Tibial artery (tissue), 4 donors: ENCODE measurements at regions not wholly inside any gene's neighbourhood (a gene's known extent, or its start where the extent isn't known, plus 50 kb on each side); places are given as distances from the start of the nearest gene placed in this dataset.

ENCODE experiments used
- DNase-seq, 2 donors: peaks; one replicate each; pipeline ENCODE4 v3.0.0-alpha.2; 2019
- H3K27ac ChIP-seq, 2 donors: fragments of 200-600 bp; sonication (generic) in 1 of 2; 1 replicate in 1 of 2; 2 replicates in 1 of 2; pipeline ENCODE4 v1.5.1; 2018 to 2019; ENCODE audit warnings: mild to moderate bottlenecking in 1 of 2
- H3K27me3 ChIP-seq, 2 donors: fragments of 200-600 bp; sonication (generic) in 1 of 2; one replicate each; pipeline versions ENCODE4 v1.5.1 to v1.6.0; 2016 to 2019
- H3K36me3 ChIP-seq, 3 donors: fragments of 200-600 bp; sonication (generic) in 2 of 3; one replicate each; pipeline ENCODE4 v1.5.1; 2016 to 2019; ENCODE audit warnings: mild to moderate bottlenecking in 2 of 3
- H3K4me1 ChIP-seq, 4 donors: fragments of 200-600 bp; sonication (generic) in 2 of 4; 1 replicate in 3 of 4; 2 replicates in 1 of 4; pipeline ENCODE4 v1.5.1; 2016 to 2019
- H3K4me3 ChIP-seq, 2 donors: fragments of 200-600 bp; sonication (generic) in 1 of 2; 1 replicate in 1 of 2; 2 replicates in 1 of 2; pipeline ENCODE4 v1.5.1; 2018 to 2019; ENCODE audit warnings: mild to moderate bottlenecking in 2 of 2
- H3K9me3 ChIP-seq, 3 donors: fragments of 200-600 bp; sonication (generic) in 1 of 3; one replicate each; pipeline ENCODE4 v1.5.1; 2016 to 2019
- intact Hi-C: fragments of 100-400 bp; cut with DNase I; formaldehyde crosslinking; loops from one replicate; pipeline ENCODE4 v1.15.0; 2023; ENCODE audit warnings: low total_unique reads
- TF ChIP-seq, protein P1 (sequence below), 2 experiments: fragments of 200-600 bp in 1 of 2; fragments of 450-650 bp in 1 of 2; IDR thresholded peaks; one replicate each; pipeline ENCODE4 v1.5.1; 2017 to 2019; ENCODE audit warnings: antibody characterized with exemption in 2 of 2, mild to moderate bottlenecking in 1 of 2, moderate library complexity in 1 of 2

DNA sequence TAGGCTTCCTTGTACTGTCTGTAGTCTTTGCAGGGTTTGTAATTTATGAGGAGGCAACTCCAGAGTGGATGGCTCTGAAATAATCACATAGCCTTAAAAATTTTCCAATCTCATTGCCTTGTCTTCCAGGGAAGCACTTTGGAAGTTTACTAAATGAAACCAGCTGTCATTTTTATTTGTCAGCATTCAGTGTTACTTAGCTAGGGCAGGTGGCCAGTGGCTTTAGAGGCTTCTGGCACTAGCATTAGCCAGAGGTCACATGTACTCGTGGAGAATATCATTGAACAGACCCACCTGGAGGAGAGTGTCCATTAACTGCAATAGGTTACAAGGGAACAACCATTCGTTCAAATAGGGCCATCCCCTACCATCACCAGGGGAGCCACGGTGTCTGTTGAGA, 160.3 kb upstream of the SLC28A3 start:
- DNase-seq: no peak
- H3K4me3 ChIP-seq: no peak overlapping the region
- no peaks in the 10 kb centered on the region for H3K4me1 ChIP-seq
- H3K36me3 ChIP-seq: no peaks in the 10 kb centered on the region
- H3K27me3 ChIP-seq: no peaks in the 10 kb centered on the region
- TF ChIP-seq, protein P1, sequence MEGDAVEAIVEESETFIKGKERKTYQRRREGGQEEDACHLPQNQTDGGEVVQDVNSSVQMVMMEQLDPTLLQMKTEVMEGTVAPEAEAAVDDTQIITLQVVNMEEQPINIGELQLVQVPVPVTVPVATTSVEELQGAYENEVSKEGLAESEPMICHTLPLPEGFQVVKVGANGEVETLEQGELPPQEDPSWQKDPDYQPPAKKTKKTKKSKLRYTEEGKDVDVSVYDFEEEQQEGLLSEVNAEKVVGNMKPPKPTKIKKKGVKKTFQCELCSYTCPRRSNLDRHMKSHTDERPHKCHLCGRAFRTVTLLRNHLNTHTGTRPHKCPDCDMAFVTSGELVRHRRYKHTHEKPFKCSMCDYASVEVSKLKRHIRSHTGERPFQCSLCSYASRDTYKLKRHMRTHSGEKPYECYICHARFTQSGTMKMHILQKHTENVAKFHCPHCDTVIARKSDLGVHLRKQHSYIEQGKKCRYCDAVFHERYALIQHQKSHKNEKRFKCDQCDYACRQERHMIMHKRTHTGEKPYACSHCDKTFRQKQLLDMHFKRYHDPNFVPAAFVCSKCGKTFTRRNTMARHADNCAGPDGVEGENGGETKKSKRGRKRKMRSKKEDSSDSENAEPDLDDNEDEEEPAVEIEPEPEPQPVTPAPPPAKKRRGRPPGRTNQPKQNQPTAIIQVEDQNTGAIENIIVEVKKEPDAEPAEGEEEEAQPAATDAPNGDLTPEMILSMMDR (IDR thresholded peaks at IDR 0.05): no peak
- intact Hi-C loops: no loop called here
- H3K9me3 ChIP-seq: no peaks in the 10 kb centered on the region
- no peak overlapping the region for H3K27ac ChIP-seq

DNA sequence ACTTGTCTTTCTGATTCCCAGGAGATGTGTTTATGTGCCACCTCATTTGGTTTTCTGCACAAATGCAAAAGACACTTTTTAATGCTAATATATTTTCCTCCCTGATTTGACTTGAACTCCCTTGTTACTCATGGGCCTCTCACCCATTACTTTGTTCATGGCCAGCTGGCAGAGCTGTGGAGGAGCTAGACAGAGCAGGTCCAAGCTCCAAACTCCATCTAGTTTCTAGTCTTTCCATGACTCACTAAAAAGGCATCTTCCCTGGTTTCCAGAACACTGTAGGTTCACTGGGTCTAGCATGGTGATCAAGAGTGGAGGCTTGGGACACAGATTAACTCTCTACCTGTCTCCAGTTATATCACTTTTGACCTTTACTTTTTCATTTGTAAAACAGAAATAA, 161.0 kb upstream of the SLC28A3 start:
- intact Hi-C loops: no loop called here

DNA sequence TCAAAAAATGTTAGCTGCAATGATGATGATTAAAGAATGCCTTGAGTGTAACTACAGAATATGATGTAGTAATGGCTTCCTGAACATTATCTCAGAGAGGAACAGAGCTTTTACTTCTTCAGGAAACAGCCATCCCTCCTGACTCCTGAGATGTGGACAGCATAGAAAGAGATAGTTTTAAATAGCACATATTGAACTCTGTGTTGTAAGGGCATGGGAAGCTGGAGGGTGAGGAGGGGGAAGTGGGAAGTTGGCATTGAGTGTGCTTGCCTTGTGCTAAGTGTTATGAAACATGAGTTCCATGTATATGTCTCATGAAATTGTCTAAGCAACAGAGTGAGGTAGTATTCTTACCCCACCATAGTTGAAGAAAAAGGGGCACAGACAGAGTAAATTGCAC, 161.5 kb upstream of the SLC28A3 start:
- H3K4me3 ChIP-seq: no peak overlapping the region
- H3K27ac ChIP-seq: no peak overlapping the region
- no peaks in the 10 kb centered on the region for H3K4me1 ChIP-seq
- DNase-seq: no peak
- TF ChIP-seq, protein P1 (IDR thresholded peaks at IDR 0.05): no peak
- H3K36me3 ChIP-seq: no peaks in the 10 kb centered on the region
- no peaks in the 10 kb centered on the region for H3K9me3 ChIP-seq
- H3K27me3 ChIP-seq: no peaks in the 10 kb centered on the region
- intact Hi-C loops: no loop called here

More for the DNA sequence above, 161.0 kb upstream of the SLC28A3 start:
- no peak overlapping the region for H3K27ac ChIP-seq
- TF ChIP-seq, protein P1 (IDR thresholded peaks at IDR 0.05): no peak
- H3K4me3 ChIP-seq: no peak overlapping the region
- DNase-seq: no peak
- H3K9me3 ChIP-seq: no peaks in the 10 kb centered on the region
- H3K4me1 ChIP-seq: no peaks in the 10 kb centered on the region
- no peaks in the 10 kb centered on the region for H3K36me3 ChIP-seq
- H3K27me3 ChIP-seq: no peaks in the 10 kb centered on the region

DNA sequence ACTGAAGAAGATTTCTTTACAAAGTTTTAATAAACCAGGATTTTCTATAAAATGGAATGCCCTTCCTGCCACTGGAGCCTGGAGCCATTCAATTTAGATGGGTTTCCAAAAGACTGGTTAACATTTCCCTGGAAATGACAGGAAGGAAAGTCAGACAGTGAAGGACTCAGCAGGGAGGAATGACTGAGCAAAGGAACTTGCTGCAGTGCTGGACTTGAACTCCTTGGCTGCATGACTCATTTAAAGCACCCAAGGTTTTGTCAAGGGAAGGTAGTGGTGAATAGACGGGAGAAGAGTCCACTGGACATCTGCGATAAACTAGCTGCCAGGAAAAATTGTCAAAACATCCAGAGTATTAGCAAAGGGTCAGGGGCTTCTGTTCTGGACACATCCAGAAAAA, 163.8 kb upstream of the SLC28A3 start:
- no peak for DNase-seq
- Histone ChIP-seq H3K4me1 (no peaks in the 10 kb centered on the region), H3K36me3 (no peaks in the 10 kb centered on the region), H3K27me3 (no peaks in the 10 kb centered on the region), H3K27ac (no peak overlapping the region), H3K9me3 (peaks cover 0 to 6% (median 5%) of the 10 kb centered on the region in 3 donors), H3K4me3 (no peak overlapping the region)
- TF ChIP-seq, protein P1 (IDR thresholded peaks at IDR 0.05): no peak
- intact Hi-C loops: no loop called here

DNA sequence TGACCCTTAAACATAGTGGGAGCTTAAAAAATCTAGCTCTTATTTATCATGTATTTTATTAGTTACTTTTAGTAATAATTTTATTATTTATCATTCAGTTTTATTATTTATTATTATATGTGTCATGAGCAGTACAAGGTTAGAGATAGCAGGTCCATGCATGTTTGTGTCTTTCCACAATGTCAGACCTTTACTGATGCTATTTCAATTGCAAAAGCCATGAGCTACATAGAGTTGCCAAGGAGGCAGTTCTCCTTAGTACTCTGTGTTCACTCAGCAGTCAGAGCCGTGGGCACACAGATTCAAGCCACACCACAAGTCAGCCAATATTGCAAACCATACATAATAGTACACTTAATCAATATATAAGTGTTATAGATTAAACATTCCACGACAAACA, 157.9 kb upstream of the NTRK2 start:
- no peak for DNase-seq
- H3K27ac ChIP-seq: no peak overlapping the region
- H3K9me3 ChIP-seq: peaks cover 0 to 6% (median 5%) of the 10 kb centered on the region in 3 donors
- intact Hi-C loops: no loop called here
- TF ChIP-seq, protein P1 (IDR thresholded peaks at IDR 0.05): no peak
- no peaks in the 10 kb centered on the region for H3K27me3 ChIP-seq
- H3K4me1 ChIP-seq: no peaks in the 10 kb centered on the region
- no peaks in the 10 kb centered on the region for H3K36me3 ChIP-seq
- no peak overlapping the region for H3K4me3 ChIP-seq

DNA sequence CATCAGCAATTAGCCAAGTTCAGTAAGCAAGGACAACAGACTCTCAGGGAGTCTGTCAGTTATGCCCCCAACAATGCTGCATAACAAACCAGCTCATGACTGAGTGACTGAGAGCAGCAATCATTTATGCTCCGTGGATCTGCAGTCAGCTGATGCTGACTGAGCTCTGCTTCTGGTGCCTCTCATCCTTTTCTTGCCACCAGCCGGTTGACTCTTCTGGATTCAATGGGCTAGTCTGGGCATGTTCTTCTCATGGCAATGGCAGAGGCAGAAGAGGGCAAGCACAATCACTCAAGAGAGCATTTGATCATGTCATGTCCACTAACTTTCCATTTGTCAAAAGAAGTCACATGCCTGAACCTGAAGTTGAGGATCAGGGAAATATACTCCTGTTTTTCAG, 157.0 kb upstream of the NTRK2 start:
- intact Hi-C loops: no loop called here
- no peaks in the 10 kb centered on the region for H3K36me3 ChIP-seq
- peaks cover 0 to 6% (median 5%) of the 10 kb centered on the region in 3 donors for H3K9me3 ChIP-seq
- TF ChIP-seq, protein P1 (IDR thresholded peaks at IDR 0.05): no peak
- no peaks in the 10 kb centered on the region for H3K27me3 ChIP-seq
- no peak for DNase-seq
- H3K4me3 ChIP-seq: no peak overlapping the region
- no peak overlapping the region for H3K27ac ChIP-seq
- H3K4me1 ChIP-seq: no peaks in the 10 kb centered on the region
